HG02763 (cell line): ENCODE measurements at regions not wholly inside any gene's neighbourhood (a gene's known extent, or its start where the extent isn't known, plus 50 kb on each side); places are given as distances from the start of the nearest gene placed in this dataset.

Experiments
- ATAC-seq: cut with Tn5 transposase; IDR thresholded peaks from one replicate; pipeline ENCODE4 v1.9.1; 2021; ENCODE audit warnings: mild to moderate bottlenecking, moderate library complexity; ENCODE audit not compliant: unreplicated experiment

DNA sequence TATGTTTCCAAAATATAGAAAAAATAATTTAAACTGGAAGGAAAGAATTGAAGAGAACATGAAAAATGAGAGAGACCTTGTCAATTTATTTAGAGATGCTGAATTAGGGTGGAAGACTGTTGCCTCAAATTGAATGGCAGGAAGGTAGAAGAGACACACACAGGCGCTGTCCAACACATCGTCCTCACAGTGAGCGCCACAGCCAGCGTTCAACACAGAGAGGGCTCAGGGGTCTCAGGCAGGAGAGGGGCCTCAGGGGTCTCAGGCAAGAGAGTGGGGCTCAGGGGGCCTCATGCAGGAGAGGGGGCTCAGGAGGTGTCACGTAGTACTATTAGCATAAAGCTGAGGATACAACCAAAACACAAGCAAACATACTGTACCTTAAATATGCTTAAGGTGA is 65.7 kb downstream of the TMEM18 start:
- no peak for ATAC-seq

DNA sequence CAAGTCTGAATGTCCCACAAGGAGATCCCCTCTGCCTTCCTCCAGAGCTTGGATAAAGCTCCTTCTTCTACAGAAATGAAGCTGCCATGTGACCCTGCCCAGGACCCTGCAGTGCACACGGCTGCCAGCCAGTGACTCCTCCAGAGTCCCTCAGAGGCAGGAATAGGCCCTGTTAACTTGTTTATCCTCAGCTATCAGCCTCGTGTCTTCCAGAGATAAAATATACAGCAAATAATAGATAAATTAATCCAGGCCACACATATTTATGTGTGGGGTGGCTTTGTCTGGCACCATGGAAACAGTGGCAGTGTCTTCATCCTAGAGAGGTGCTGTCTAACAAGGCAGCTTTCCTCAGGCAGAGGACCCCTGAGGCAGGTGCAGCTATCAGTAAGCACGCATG is 66.7 kb downstream of the TMEM18 start:
- no peak for ATAC-seq

DNA sequence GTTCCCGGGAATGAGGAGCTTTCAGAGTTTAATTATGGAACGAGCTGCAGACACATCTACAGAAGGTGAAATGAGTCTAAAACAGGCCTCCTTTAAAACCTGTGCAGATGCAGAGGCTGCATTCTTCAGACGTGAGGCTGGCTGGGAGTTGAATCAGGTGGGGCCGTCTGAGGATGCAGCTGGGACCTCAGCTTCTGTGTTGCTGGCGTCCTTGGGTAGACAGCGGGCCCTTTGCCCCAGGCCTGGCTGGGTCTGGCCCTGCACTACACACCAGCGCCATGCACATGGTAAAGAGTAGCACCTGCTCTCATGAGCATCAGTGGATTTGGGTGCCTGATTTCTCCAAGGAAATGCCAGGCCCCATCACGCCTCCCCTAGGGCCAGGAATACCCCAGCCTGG is 67.3 kb downstream of the TMEM18 start:
- no peak for ATAC-seq

DNA sequence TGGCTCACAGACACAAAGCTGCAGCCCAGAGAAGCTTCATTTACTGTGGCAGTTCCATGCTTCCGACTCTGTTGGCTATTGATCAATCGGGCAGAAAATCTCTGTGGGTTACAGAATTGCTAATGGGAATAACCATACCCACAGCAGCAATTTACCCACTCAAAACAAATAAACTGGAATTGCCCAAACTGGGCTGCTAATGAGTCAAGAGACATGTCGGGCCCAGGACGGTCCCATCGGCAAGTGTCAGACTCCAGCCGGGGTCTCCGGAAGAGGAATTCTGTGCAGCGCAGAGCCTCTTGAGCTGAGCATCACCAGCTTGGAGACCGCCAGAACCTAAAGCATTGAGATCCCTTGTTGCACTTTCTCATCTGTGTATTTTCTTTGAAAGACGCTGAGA is 67.8 kb downstream of the TMEM18 start:
- ATAC-seq, result no peak

DNA sequence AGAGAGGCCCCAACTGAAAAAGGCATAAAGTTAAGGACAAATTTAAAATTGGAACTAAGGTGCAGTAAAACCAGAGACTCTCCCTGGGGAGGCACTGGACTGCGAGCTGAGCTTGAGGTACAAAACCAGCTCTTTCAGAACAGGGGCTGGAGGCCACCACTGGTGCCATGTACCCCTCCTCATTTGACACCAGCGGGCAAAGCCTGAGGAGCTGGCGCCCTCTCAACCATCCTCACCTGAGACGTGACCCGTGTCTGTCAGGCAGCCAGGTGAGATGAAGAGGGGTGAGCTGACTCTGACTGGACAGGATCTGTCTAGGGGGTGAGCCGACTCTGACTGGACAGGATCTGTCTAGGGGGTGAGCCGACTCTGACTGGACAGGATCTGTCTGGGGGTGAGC is 68.5 kb downstream of the TMEM18 start:
- ATAC-seq, result no peak

DNA sequence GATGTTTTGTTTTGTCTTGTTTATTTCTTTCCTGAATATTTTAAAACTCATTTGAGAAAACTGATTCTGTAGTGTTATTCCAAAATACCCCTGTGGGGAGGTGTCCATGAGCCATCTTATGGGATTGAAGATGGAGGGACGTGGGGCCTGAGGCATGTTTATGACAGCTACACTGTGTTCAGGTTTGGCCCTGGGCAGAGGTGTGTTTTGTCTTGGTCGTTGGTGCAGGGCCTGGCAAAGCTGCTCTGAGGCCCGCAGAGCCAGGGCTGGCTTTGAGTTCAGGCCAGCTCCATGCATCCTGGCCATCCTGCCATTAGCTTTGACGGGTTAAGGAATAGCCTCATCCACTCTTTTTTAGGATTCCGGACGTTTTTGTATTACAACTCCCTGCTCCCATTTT is 68.9 kb downstream of the TMEM18 start:
- ATAC-seq, result no peak

DNA sequence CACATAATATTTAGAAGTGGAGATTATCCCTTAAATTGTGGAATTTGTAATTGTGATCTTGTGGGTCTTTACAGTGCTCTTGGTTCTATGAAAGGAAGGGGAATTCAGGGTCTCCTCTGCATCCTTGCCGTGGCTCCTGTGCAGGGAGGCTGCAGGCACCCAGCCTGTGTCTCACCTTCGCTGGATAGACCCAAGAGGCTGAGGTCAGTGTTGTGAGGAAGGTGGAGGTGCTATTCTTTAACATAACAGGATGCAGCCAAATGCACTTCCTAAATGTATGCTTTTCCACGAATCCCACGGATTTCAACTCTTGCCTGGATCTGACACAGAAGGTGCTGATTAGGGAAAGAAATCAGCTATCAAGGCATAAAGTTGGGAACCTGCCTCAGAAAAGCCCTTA is 69.5 kb downstream of the TMEM18 start:
- no peak for ATAC-seq

DNA sequence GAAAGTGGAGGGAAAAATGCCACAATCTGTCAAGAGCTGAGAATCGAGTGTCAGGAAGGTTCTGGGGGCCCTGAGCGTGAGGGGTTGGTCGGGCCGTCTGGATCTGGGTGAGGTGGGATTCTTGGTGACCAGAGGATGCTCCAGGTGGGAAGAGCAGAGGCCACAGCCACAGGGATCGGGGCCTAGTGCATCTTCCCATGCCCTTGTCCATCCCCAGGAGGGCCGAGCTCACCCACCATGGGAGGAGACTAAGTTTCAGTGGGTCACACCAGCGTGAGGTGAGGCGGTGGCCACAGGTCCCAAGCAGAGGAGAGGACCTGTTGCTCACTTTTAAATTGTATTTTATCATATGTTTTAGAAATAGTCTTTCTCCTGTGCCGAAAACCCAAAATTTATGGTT is 70.0 kb downstream of the TMEM18 start:
- no peak for ATAC-seq

DNA sequence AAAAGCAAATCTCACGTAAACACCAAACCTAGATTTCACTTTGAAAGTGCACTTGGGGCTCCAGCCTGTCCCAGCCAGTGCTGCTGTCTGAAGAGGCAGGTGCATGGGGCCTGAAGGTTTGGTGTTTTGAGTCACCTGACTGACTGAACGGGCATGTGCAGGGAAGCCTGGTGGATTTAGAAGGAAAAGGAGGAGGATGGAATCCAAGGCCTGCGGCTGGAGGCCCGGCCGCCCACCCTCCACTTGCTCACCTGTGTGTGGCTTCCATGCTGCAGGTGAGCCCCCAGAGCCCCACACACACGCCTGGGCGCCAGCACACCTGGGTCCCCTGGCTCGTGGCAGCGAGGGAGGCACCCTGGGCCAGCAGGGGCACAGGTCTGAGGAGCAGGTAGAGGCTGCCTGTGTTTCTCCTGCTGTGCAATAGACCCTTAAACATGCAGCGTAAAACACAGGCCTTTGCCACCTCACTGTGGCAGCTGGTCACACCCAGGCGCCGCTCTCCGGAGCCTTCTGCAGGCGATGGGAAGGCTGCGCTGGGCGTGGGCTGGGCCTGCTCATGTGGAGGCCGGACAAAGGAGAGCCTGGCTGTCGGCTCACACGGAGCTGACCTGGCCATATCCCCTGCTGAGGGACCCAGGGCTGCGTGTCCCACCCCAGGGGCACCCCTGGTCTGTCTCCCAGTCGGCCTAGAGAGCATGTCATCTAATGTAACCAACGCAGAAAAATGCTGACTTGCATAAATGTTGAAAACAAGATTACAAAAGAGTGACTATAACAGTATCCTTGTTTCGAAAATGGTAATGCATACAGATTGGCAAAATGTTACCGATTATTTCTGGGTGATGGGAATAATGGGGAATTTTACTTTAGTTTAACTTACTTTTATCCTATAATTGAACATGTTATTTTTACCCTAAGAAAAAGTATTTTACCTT is 71.3 kb downstream of the TMEM18 start:
- ATAC-seq, result no peak

DNA sequence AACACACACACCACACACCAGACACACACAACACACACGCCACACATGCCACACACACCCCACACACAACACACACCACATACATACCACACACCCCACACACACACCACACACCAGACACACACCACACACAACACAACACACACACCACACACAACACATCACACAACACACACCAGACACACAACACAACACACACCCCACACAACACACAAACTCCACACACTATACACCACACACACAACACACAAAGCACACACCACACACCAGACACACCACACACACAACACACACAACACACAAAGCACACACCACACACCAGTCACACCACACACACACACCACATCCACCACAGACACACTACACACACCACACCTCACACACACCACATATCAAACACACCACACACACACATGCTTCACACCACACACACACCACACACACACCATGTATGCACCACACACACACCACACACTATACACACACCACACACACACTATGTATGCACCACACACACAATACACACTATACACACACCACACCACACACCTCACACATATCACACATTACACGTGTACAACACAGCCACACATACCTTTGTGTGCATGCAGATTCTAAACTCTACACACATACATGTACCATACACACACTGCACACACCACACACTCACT is 72.2 kb downstream of the TMEM18 start:
- ATAC-seq, result no peak

DNA sequence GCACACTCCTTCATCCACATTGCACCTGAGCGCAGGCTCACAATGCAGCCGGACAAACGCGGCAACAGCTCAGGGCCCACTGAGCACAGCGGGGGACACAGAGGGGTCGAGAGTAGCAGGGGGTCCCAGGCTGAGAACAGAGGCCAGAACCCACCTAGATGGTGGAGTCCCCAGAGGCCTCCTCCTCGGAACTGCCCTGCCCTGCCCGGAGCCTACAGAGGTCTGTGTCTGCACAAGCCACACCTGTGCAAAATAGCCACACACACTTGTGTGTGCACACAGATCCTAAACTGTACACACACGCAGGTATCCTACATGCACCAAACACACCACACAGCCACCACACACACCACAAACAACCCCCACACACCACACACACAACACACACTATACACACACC is 72.8 kb downstream of the TMEM18 start:
- no peak for ATAC-seq

DNA sequence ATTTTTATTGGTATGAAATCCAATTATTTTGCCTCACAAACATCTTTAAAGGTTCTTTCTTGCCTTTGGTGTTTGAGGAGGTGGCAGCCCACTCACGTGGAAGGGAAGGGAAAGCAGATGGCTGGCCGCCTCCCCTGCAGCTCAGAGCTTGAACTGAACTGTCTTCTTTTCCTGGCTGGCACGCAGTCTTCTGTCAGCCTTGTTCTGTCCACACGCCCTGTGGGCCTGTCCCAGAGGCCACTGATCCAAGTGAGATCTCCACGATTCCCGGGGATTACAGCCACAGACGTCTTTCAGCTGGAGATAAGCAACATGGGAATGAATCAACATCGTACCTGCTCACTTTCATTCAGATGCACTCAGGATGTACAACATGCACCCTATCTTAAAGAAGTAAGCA is 73.3 kb downstream of the TMEM18 start:
- no peak for ATAC-seq

DNA sequence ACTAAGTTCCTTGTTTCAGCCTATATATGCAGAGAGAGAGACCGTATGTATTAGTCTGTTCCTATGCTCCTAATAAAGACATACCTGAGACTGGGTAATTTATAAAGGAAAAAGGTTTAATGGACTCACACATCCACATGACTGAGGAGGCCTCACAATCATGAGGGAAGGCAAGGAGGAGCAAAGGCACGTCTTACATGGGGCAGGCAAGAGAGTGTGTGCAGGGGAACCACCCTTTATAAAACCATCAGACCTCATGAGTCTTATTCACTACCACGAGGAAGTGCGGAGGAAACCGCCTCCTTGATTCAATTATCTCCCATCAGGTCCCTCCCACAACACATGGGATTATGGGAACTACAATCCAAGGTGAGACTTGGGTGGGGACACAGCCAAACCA is 73.8 kb downstream of the TMEM18 start:
- ATAC-seq, result no peak

DNA sequence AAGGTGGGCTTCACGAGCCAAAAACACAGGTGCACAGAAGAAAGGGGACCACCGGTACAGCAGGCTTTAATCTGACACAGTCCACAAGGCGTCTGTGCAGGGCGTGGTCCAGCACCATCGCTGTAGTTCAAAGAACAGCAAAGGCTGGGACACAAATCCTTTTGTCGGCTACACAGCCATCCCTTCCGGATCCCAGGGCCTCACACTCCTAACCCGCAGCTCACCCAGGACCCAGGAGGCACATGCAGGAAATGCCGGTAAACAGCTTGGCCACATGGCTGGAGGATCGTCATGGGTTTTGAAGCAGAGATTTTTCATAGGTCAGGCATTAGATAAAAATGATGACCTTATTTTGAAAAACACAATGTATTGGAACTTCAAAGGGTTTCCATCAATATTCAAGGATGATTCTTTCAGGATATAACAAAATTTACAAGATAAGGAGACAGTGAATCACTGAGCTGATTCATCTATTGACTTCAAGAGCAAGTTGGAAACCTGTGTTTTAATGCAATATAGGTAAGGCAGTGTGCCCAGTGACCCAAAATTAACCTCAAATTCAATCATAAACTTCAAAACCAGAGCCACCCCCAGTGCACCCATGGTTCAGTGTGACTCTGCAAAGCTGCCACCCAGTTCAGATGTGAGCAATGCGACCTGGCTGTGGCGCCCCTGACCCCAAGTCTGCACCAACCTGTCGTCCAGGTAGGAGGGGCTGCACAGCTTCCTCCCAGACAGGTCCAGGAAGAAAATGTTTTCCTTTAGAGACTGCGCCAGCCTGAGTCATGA is 74.4 kb downstream of the TMEM18 start:
- ATAC-seq, result no peak

DNA sequence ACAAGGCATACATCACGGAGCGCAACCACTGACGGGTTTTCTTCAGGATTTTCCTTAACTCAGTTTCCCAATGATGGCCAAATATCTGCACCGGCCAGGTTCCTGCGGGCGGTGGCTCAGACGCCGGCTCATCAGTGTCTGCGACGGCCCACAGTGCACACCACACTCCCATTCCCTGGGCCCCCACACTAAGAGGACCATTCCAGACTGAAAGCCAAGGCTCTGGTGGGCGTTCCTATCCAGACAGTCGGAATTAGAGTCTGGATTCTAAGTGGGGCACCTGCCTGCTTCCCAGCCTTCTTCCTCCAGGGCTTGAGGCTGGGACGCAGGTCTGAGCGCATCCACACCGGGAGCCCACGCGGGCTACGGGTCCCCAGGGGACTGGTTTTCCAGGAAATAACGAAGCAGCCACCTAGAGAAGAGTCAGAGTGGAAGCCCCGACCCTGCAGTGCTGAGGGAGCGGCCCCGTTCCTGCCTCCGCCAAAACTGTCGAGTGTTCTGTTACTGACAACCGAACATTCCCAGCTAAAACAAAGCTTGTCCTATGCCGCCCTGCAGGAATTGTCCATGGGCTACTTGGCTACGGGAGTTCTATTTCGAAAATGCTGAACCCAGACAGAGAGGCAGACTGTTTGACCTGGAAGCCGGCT is 75.3 kb downstream of the TMEM18 start:
- no peak for ATAC-seq

DNA sequence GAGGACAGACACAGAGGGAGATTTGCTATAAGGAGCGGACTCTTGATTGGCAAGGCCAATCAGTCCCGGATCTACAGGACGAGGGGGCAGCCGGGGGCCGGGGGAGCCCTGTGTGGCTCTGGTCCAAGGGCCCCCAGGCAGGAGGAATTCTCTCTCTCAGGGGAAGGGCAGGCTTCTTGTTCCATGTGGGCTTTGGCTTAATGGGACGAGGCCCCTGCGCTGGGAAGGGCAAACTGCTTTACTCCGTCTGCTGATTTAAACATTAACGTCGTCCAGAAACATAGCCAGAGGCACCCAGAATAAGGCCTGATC is 75.9 kb downstream of the TMEM18 start:
- ATAC-seq, result no peak

DNA sequence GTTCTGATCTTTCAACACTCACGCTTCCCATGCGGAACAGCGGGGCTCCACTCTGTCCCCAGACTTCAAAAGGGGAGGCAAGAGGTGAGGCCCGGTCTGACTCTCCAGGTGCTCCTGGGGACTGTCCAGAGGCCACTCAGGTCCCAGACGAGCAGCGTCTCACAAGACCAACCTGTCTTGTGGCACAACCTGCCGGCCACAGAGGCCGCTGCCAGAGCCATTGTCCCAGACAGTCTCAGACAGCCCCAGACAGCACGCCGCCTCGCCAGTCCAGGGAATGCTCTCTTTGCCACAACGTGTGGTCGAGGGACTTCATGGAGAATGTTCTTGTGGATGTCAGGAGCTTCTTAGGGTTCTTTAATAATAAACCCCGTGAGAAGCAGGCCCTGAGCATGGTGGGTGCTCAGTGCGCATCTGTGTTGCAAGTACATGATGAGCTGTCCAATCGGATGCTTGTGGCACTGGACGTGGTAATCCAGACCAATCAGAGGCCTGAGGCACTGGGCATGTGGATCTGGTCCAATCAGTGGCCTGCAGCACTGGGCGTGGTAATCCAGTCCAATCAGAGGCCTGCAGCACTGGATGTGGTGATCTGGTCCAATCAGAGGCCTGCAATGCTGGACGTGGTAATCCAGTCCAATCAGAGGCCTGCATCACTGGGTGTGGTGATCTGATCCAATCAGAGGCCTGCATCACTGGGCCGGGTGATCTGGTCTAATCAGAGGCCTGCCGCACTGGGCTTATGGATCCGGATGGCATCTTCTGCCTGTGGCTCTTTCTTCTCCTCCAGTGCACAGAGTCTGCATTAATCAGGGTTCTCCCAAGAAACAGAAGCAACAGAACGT is 76.4 kb downstream of the TMEM18 start:
- no peak for ATAC-seq

DNA sequence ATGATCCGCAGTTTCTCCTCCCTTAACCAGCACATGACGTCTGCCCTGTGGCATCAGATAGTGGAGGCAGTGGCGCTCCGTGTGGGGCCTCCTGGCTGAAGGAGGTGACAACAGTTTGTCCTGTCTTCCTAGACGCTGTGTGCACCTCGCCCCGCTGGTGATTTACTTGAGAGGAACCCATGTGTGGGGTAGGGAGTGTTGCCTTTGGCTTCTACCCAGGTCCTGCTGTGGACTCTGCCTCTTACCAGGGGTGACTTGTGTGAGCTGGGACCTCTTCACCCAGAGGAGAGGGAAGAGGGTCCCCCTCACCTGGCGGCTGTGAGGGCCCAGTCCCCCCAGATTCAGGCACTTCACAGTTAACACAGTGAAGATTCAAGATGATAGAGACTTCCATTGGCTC is 77.6 kb downstream of the TMEM18 start:
- no peak for ATAC-seq

DNA sequence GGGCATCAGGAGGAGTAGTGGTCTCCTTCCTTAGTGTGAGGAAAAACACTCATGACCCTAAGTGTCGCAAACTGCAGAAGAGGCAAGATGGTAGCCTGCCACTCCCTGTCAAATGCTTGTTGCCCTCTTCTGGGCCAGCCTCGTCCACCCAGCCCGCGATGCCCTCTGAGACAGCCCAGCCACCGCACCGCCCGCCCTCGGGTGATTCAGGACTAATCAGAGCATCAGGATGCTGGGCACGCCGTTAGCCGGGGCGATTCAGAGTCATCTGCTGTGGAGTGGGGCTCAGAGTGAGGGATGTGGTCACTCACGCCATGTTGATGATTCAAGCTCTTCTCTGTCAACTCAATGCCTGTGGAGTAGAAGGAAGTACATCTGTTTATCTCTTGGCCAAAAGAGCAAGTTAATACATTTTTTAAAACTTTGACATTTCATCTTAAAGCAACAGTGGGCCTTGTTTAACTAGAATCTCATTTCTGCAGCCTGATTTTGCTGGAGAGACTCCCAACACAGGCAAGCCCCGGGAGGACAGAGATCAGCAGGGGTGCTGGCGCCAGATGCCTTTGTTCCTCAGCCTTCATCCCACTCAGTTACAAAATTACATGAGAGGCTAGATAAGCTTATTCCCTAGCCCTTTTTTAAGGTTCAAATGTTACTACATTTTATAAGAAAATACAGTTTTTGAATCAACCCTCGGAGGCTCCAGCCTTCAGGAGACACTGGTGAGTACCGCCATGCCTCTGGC is 79.0 kb downstream of the TMEM18 start:
- no peak for ATAC-seq
